ACC112 (cell line): ENCODE measurements at regions not wholly inside any gene's neighbourhood (a gene's known extent, or its start where the extent isn't known, plus 50 kb on each side); places are given as distances from the start of the nearest gene placed in this dataset.

Source experiments
- H2AFZ ChIP-seq: fragments of 200-600 bp; sonication (generic); one replicate; pipeline ENCODE4 v1.6.0; 2017; ENCODE audit warnings: antibody characterized with exemption, low read length; ENCODE audit not compliant: unreplicated experiment
- H3K27ac ChIP-seq: fragments of 200-600 bp; sonication (generic); 2 replicates; pipeline ENCODE4 v1.5.1; 2014; ENCODE audit warnings: low read depth, mild to moderate bottlenecking, antibody characterized with exemption, low read length, moderate library complexity
- H3K27me3 ChIP-seq: fragments of 200-600 bp; sonication (generic); 2 replicates; pipeline ENCODE4 v1.6.1; 2014; ENCODE audit warnings: mild to moderate bottlenecking, antibody characterized with exemption, low read length, moderate library complexity, mixed read lengths; ENCODE audit not compliant: insufficient read depth
- H3K36me3 ChIP-seq: fragments of 200-600 bp; sonication (generic); 2 replicates; pipeline ENCODE4 v1.6.1; 2016; ENCODE audit warnings: mild to moderate bottlenecking, antibody characterized with exemption, low read length, moderate library complexity, mixed read lengths; ENCODE audit not compliant: insufficient read depth
- H3K4me1 ChIP-seq: fragments of 200-600 bp; sonication (generic); one replicate; pipeline ENCODE4 v1.6.1; 2016; ENCODE audit warnings: low read length, mixed read lengths; ENCODE audit not compliant: insufficient read depth, unreplicated experiment, control insufficient read depth
- H3K4me3 ChIP-seq: fragments of 200-600 bp; sonication (generic); 2 replicates; pipeline ENCODE4 v1.5.1; 2014; ENCODE audit warnings: mild to moderate bottlenecking, low read depth, low read length
- H3K79me2 ChIP-seq: fragments of 200-600 bp; sonication (generic); one replicate; pipeline ENCODE4 v1.6.0; 2016; ENCODE audit warnings: low read length; ENCODE audit not compliant: control insufficient read depth, unreplicated experiment, insufficient read depth

DNA sequence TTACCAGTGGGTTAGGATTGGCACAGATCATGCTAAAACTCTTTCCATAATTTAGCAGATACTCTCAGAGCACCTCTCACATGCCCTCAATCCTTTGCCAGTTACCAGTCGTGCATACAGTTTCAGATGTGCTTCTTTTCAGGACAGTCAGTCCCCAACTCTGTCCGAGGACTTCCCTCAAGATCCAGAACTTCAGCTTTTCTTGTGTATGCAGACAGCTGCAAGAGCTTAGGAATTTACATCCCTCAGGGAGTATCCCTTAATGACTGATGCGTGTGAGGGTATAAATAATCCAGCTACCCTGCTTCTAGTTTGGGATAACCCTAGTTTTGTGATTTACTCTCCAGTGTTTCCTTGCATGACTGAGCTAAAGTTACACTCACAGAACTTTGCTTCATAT, 393.0 kb upstream of the PLXNA2 start:
- H3K79me2 ChIP-seq, result no peaks in the 10 kb centered on the region
- H2AFZ ChIP-seq, result no peak overlapping the region
- H3K27me3 ChIP-seq, result no peaks in the 10 kb centered on the region
- H3K27ac ChIP-seq, result no peak overlapping the region
- no peak overlapping the region for H3K4me3 ChIP-seq
- H3K36me3 ChIP-seq, result no peaks in the 10 kb centered on the region
- no peaks in the 10 kb centered on the region for H3K4me1 ChIP-seq

DNA sequence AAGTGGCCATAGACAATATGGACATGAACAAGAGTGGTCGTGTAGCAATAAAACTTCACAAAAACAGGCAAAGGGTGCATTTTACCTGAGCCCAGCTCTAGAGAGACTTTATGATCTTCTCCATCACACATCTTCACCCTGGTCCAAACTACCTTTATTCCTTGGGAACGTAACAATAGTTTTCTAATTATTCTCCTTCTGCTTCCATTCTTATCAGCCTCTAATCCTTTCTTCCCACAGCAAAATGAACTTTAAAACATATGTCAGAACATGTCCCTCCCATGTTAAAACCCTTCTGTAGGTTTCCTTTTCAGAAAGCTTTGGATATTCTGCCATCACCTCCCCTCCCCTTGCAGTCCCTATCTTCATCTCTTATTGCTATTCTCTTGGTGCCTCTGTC, 395.2 kb upstream of the PLXNA2 start:
- Histone ChIP-seq H3K27ac (no peak overlapping the region), H2AFZ (no peak overlapping the region), H3K79me2 (no peaks in the 10 kb centered on the region), H3K4me1 (no peaks in the 10 kb centered on the region), H3K27me3 (no peaks in the 10 kb centered on the region), H3K36me3 (no peaks in the 10 kb centered on the region), H3K4me3 (no peak overlapping the region)

DNA sequence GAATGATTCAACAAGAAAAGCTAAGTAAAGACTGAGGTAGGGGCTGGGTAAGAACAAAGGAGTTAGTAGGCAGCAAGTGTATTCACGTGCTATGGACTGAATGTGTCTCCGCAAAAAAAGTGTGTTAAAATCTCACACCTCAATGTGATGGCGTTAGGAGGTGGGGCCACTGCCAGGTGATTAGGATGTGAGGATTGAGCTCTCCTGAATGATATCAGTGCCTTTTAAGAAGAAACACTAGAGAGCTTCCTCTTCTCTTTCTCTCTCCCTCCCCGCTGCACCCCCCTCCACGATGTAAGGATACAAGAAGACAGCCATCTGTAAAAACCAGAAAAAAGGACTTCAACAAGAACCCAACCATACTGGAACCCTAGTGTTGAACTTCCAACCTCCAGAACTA, 396.1 kb upstream of the PLXNA2 start:
- Histone ChIP-seq H3K27ac (no peak overlapping the region), H3K27me3 (no peaks in the 10 kb centered on the region), H3K79me2 (no peaks in the 10 kb centered on the region), H3K4me3 (no peak overlapping the region), H2AFZ (no peak overlapping the region), H3K36me3 (no peaks in the 10 kb centered on the region), H3K4me1 (no peaks in the 10 kb centered on the region)

DNA sequence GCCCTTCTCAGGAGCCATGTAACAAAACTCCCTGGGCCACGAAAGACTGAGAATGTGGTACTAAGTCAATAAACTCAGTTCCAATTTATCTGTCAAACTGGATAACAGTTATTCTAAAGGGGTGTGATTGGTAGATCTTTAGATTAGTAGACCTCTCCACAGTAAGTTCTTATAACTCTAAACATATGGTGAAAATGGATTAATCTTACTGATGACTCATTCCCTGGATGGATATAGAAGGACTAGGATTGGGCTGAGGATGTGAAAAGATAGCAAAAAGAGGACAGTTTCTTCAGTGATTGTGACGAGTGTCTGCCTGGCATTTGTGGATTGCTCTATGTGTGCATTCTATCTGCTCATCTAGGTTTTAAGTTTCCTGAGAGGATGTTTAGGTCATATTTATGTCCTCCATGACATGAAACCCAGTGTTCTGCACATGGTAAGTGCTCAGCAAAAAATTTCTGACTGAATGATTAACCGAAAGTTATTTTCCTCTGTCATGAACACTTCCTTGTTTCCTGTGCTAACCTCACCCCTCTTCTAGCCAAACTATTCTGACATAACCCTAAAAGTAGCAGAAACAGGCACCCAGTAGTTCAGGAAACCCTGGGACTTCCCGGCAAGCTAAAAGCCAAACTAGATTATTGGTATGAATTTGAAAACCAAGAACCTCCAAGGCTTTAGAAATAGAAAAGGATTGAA, 397.5 kb upstream of the PLXNA2 start:
- Histone ChIP-seq H3K4me1 (no peaks in the 10 kb centered on the region), H3K27me3 (no peaks in the 10 kb centered on the region), H3K36me3 (no peaks in the 10 kb centered on the region), H2AFZ (no peak overlapping the region), H3K4me3 (no peak overlapping the region), H3K27ac (no peak overlapping the region), H3K79me2 (no peaks in the 10 kb centered on the region)

DNA sequence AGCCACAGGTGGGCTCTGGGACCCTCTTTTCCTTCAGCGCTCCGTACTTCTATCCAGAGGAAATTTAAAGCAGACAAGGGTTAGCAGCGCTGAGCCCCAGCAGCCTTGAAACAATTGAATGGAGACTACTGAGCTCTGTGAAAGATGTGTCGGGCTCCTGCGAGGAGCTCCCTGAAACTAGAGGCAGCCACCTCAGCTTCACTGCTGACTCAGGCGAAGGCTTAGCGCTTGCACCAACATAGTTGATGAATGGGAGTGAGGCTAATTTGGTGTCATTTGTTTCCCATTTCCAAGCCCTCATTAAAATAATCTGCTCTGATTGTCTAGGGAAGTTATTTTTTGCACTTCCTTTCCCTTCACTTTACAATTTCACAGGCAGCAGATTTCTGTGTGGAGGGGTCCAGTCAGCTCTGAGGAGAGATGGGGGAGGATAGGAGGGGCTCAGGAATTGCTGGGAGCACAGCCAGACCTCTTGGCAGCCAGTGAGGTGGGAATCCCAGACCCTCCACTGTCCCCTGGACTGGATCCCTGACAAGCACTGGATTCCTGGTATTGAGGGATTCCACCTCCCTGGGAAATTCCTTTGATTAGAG, 398.9 kb upstream of the PLXNA2 start:
- no peaks in the 10 kb centered on the region for H3K27me3 ChIP-seq
- no peak overlapping the region for H2AFZ ChIP-seq
- no peaks in the 10 kb centered on the region for H3K36me3 ChIP-seq
- H3K27ac ChIP-seq, result no peak overlapping the region
- no peaks in the 10 kb centered on the region for H3K4me1 ChIP-seq
- H3K79me2 ChIP-seq, result no peaks in the 10 kb centered on the region
- no peak overlapping the region for H3K4me3 ChIP-seq

DNA sequence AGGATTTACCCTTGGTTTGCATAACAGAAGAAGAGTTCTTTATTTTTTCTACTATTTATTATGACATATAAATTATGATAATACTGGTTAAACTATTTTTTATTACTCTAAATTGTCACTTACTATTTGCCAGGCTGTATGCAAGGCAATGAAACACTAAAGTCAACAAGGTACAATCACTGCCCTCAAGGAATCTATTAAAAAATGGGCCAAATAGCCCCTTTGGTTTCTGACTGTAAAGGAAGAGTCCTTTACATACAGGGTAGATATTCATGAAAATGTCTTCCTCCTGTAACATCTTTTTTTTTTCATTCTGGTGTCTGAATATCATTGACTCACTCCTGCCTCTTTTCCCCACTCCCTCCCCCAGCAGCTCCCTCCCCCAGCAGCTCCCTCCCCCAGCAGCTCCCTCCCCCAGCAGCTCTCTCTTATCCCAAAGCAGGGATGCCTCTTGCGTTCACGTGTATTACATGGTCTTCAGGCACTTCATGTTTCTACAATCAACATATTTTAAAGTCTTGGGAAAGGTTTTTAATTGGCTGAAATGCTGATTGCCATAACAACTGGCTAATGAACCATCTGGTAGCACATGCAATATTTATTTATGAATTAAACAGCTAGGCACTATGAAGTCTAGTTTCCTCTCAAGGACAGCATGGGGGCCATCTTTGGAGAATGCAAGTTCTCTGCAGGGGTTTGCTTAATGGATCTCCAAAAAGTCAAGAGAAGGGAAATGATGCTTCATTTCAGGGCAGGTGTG, 400.4 kb upstream of the PLXNA2 start:
- H3K36me3 ChIP-seq, result no peaks in the 10 kb centered on the region
- H3K4me3 ChIP-seq, result no peak overlapping the region
- no peak overlapping the region for H2AFZ ChIP-seq
- H3K4me1 ChIP-seq, result no peaks in the 10 kb centered on the region
- H3K27me3 ChIP-seq, result no peaks in the 10 kb centered on the region
- H3K27ac ChIP-seq, result no peak overlapping the region
- H3K79me2 ChIP-seq, result no peaks in the 10 kb centered on the region

DNA sequence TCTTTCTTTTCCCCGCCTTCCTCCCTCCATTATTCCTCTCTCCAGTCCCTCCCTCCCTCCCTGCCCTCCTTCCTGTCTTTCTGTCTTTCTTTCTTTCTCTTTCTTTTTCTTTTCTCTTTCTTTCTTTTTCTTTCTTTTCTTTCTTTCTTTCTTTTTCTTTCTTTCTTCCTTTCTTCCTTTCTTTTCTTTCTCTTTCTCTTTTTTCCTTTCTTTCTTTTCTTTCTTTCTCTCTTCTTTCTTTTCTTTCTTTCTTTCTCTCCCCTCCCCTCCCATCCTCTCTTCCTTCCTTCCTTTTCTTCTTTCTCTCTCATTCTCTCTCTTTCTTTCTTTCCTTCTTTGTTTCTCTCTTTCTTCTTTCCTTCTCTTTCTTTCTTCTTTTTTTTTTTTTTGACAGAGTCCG, 402.2 kb upstream of the PLXNA2 start:
- Histone ChIP-seq H3K4me3 (no peak overlapping the region), H3K79me2 (no peaks in the 10 kb centered on the region), H2AFZ (no peak overlapping the region), H3K27ac (no peak overlapping the region), H3K4me1 (no peaks in the 10 kb centered on the region), H3K36me3 (no peaks in the 10 kb centered on the region), H3K27me3 (no peaks in the 10 kb centered on the region)

DNA sequence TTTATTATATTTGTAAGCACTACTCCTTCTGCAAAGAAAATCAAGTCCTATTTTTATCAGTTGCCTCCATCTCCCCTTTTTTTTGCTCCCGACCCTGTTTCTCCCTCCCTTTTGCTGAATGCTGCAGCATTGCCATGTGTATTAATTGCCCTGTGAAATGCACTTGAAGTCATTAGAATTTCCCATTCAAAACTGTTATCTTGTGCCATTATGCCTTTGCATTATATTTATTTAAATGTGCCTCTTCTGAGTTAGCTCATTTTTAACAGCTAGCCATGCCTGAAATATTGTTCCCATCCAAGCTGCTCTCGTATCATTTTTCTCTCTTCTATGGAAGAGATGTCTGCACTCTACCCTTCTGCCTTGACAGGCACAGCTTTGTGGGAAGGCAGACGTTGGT, 404.0 kb upstream of the PLXNA2 start:
- Histone ChIP-seq H3K4me1 (no peaks in the 10 kb centered on the region), H3K27me3 (peaks cover 5% of the 10 kb centered on the region; the same call in 1 of the 2 replicates), H3K4me3 (no peak overlapping the region), H3K79me2 (no peaks in the 10 kb centered on the region), H3K27ac (no peak overlapping the region), H3K36me3 (no peaks in the 10 kb centered on the region), H2AFZ (no peak overlapping the region)

DNA sequence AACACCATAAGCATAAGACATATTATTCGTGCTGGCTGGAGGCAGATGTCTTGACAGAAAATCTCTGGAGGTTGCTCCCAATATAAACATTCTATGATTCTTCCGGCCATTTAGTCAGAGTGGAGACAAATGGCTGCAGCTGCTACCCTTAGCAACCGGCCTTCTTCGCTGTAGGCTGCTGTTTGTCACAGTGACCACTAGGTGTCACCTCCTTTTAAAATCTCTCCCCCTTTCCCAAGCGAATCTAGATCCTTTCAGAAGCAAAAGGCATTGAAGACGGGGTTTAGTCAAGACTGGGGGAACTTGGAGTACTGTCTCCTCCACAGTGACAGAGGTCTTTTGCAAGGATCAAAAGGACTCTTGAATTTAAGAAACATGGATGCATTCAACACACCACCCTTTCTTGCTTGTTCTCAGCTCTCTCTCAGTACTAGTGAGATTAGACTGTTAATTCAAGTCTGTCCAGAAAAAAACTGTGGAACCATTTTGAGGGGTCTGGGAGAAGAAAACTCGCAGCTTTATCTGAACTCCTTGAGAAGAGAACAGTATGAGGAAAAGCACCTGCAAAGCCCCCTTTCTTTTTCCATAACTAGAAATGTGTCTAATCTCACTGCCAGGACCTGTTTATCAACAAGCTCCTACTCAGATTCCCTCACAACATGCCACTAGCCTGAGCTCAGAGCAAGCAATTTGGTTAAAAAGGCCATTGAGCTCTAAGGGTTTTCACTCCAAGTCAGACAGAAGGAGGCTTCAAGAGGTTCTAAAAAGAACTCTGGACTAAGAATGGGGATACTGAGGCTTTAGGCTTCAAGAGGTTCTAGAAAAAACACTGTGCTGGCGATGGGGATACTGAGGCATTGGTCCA, 408.3 kb upstream of the PLXNA2 start:
- Histone ChIP-seq H3K79me2 (no peaks in the 10 kb centered on the region), H3K27ac (no peak overlapping the region), H3K4me3 (no peak overlapping the region), H3K27me3 (peaks cover 5% of the 10 kb centered on the region; the same call in 1 of the 2 replicates), H3K36me3 (no peaks in the 10 kb centered on the region), H2AFZ (no peak overlapping the region), H3K4me1 (no peaks in the 10 kb centered on the region)

DNA sequence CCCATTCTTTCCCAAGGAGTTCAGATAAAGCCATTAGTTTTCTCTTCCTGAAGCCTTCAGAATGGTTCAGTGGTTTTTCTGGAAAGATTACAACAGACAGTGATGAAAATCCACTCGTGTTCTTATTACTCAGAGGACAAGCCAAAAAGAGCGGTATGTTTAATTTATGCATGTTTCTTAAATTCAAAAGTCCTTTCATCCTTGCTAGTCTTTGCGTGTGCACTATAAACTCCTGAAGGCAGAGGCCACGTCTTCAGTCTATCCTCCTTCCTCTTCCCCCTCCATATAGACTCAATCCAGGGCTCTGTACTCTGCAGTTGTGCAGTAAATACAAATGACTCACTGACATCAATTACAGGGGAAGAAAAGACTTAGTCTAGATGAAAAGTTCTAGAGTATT, 409.2 kb upstream of the PLXNA2 start:
- no peak overlapping the region for H2AFZ ChIP-seq
- H3K36me3 ChIP-seq, result no peaks in the 10 kb centered on the region
- H3K27me3 ChIP-seq, result peaks cover 5% of the 10 kb centered on the region; the same call in 1 of the 2 replicates
- H3K27ac ChIP-seq, result no peak overlapping the region
- H3K4me1 ChIP-seq, result no peaks in the 10 kb centered on the region
- H3K79me2 ChIP-seq, result no peaks in the 10 kb centered on the region
- H3K4me3 ChIP-seq, result no peak overlapping the region
